ENCODE measurements at regions not wholly inside any gene's neighbourhood (a gene's known extent, or its start where the extent isn't known, plus 50 kb on each side); places are given as distances from the start of the nearest gene placed in this dataset.

DNA sequence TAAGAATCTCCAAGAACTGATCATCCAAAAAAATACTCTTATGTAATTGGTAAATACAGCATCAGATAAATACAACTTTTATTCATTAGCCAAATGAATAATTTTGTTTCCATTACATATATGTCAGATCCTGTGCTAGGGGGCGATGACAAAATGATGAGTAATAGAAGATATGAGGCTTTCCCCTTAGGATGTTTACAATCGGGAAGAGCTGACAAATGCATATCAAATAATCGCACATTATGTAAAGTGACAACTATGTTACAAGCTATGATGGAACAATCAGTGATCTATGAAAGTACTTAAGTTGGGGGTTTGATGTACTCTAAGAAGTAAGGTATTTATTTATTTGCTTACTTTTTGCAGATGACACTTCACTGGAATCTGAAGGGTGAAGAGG lies 465.6 kb upstream of the VSTM2A start:
- Histone ChIP-seq H3K27me3 (ENCODE audit: control insufficient read depth, insufficient read depth, low read length) (no peaks in the 10 kb centered on the region), H3K4me3 (ENCODE audit: low read depth, low read length) (no peak overlapping the region), H3K27ac (ENCODE audit: low read depth, low read length) (no peak overlapping the region), H3K9me3 (ENCODE audit: control insufficient read depth, insufficient read depth, low read length) (no peaks in the 10 kb centered on the region), H3K36me3 (ENCODE audit: control insufficient read depth, insufficient read depth, low read length) (no peaks in the 10 kb centered on the region), H3K4me1 (ENCODE audit: control insufficient read depth, insufficient read depth, low read length) (no peaks in the 10 kb centered on the region)
- no peak for DNase-seq (ENCODE audit: low read depth in 4 of 6, low spot score in 6 of 6)
- WGBS (ENCODE audit: insufficient coverage): no CpG with 5 or more reads among the region's 3 CpGs

DNA sequence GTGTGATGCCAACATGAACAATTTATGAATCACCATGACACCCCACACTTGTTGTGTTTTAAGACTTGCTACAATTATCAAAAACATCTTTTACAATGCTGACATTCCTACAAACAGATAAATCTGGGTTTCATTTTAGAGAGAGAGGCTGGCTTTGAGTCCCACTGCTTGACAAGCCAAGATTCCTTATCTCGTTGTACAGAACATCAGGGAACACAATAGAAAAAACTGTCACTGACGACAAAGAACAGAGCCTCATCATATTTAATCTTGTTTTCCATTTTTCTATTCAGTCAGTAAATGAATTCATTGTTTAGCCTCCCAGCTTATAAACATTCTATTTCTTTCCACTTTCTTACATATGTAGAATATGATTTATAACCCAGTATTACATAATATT lies 461.6 kb upstream of the VSTM2A start:
- no CpG with 5 or more reads among the region's 2 CpGs for WGBS (ENCODE audit: insufficient coverage)
- Histone ChIP-seq H3K27ac (ENCODE audit: low read depth, low read length) (no peak overlapping the region), H3K4me3 (ENCODE audit: low read depth, low read length) (no peak overlapping the region), H3K9me3 (ENCODE audit: control insufficient read depth, insufficient read depth, low read length) (no peaks in the 10 kb centered on the region), H3K27me3 (ENCODE audit: control insufficient read depth, insufficient read depth, low read length) (no peaks in the 10 kb centered on the region), H3K36me3 (ENCODE audit: control insufficient read depth, insufficient read depth, low read length) (no peaks in the 10 kb centered on the region), H3K4me1 (ENCODE audit: control insufficient read depth, insufficient read depth, low read length) (no peaks in the 10 kb centered on the region)
- no peak for DNase-seq (ENCODE audit: low read depth in 4 of 6, low spot score in 6 of 6)

DNA sequence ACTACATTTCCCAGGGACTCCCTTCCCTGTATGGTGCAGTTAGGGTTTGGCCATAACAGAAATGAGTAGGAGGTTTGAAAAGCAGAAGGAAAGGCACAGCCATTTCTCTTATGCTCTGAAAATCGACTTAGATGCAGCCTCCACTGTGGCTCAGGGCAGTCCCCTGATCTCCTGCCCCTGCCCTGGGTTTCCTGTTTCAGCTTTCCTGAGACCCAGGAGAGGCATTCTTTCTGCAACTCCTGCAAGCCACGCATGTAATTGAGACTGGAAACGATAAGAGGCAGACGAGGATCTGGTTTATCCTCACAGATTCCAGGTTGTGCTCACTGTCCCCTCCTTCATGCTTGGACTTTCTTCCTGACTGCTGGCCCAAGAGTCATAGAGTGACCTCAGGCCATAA lies 461.2 kb upstream of the VSTM2A start:
- no peaks in the 10 kb centered on the region for H3K4me1 ChIP-seq (ENCODE audit: control insufficient read depth, insufficient read depth, low read length)
- no peak overlapping the region for H3K27ac ChIP-seq (ENCODE audit: low read depth, low read length)
- no peaks in the 10 kb centered on the region for H3K27me3 ChIP-seq (ENCODE audit: control insufficient read depth, insufficient read depth, low read length)
- no peak for DNase-seq (ENCODE audit: low read depth in 4 of 6, low spot score in 6 of 6)
- whole genome bisulfite sequencing (ENCODE audit: insufficient coverage): 82% methylated on average over 4 of the region's 4 CpGs
- H3K9me3 ChIP-seq (ENCODE audit: control insufficient read depth, insufficient read depth, low read length): no peaks in the 10 kb centered on the region
- no peaks in the 10 kb centered on the region for H3K36me3 ChIP-seq (ENCODE audit: control insufficient read depth, insufficient read depth, low read length)
- no peak overlapping the region for H3K4me3 ChIP-seq (ENCODE audit: low read depth, low read length)

DNA sequence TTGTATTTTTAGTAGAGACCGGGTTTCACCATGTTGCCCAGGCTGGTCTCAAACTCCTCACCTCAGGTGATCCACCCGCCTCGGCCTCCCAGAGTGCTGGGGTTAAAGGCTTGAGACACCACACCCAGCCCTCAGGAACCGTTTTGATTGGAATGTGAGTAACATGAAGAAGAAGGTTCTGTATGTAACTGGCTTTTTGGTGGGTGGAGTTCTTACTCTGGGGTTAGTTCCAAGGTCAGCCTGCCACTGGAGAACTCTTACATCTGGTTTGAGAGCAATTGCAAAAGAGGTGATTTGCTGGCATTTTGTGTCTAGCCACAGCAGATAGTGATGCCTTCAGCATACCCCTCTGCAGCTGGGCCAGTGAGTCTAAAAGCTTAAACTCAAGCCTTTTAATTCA lies 457.8 kb upstream of the VSTM2A start:
- H3K9me3 ChIP-seq (ENCODE audit: control insufficient read depth, insufficient read depth, low read length): no peaks in the 10 kb centered on the region
- H3K36me3 ChIP-seq (ENCODE audit: control insufficient read depth, insufficient read depth, low read length): no peaks in the 10 kb centered on the region
- no peaks in the 10 kb centered on the region for H3K4me1 ChIP-seq (ENCODE audit: control insufficient read depth, insufficient read depth, low read length)
- DNase-seq (ENCODE audit: low read depth in 4 of 6, low spot score in 6 of 6): no peak
- no peak overlapping the region for H3K27ac ChIP-seq (ENCODE audit: low read depth, low read length)
- no peaks in the 10 kb centered on the region for H3K27me3 ChIP-seq (ENCODE audit: control insufficient read depth, insufficient read depth, low read length)
- no peak overlapping the region for H3K4me3 ChIP-seq (ENCODE audit: low read depth, low read length)
- 100% methylated on average over 2 of the region's 4 CpGs for WGBS (ENCODE audit: insufficient coverage)

DNA sequence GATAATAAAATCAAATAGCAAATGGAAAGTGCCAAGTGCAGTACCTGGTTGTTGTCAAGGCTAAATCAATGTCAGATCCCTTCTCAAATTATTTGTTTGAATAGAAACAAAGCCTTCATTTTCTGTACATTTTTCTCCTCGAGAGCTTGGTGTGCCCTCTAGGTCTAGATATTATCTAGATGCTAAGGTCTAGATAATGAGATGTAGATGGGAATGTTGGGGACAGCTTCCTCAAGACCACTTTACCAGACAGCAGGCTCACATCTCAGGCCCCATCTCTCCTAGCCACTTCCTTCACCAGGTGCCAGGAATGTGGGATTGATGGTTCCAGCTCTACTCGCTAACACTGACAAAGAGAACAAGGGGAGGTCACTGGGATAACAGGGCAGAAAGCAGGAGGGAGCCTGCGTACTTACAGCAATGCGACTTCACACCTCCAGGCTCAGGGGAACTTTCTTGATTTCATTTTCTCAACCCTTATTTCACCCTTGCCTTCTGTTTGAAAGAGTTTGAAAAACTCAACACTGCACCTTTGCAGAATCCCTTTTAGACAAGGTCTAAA lies 451.4 kb upstream of the VSTM2A start:
- no peaks in the 10 kb centered on the region for H3K9me3 ChIP-seq (ENCODE audit: control insufficient read depth, insufficient read depth, low read length)
- WGBS (ENCODE audit: insufficient coverage): 75% methylated on average over 1 of the region's 4 CpGs

DNA sequence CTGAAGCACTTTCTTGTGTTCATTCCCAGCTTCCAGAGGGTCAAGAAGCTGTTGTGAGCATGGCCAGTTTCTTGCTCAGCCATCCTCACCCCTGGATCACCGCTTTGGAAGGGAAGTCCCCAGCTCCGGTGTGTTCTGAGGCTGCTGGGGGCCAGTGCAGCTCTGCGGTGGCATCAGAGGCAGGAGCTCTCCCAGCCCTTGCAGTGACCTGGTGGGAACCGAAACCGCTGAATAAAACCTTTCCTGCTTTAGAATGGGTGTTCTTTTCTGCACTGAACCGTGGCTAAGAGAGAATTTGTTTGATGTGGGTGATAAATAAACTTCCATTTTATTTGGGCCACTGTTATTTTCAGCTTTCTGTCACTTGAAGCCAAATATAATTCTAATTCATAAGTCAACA lies 450.9 kb upstream of the VSTM2A start:
- Histone ChIP-seq H3K36me3 (ENCODE audit: control insufficient read depth, insufficient read depth, low read length) (no peaks in the 10 kb centered on the region), H3K27ac (ENCODE audit: low read depth, low read length) (no peak overlapping the region), H3K9me3 (ENCODE audit: control insufficient read depth, insufficient read depth, low read length) (no peaks in the 10 kb centered on the region), H3K4me3 (ENCODE audit: low read depth, low read length) (no peak overlapping the region), H3K27me3 (ENCODE audit: control insufficient read depth, insufficient read depth, low read length) (no peaks in the 10 kb centered on the region), H3K4me1 (ENCODE audit: control insufficient read depth, insufficient read depth, low read length) (no peaks in the 10 kb centered on the region)
- DNase-seq (ENCODE audit: low read depth in 4 of 6, low spot score in 6 of 6): no peak
- 89% methylated on average over 5 of the region's 6 CpGs for WGBS (ENCODE audit: insufficient coverage)

More for the DNA sequence above, 451.4 kb upstream of the VSTM2A start:
- no peak for DNase-seq (ENCODE audit: low read depth in 4 of 6, low spot score in 6 of 6)
- Histone ChIP-seq H3K4me1 (ENCODE audit: control insufficient read depth, insufficient read depth, low read length) (no peaks in the 10 kb centered on the region), H3K36me3 (ENCODE audit: control insufficient read depth, insufficient read depth, low read length) (no peaks in the 10 kb centered on the region), H3K4me3 (ENCODE audit: low read depth, low read length) (no peak overlapping the region), H3K27ac (ENCODE audit: low read depth, low read length) (no peak overlapping the region), H3K27me3 (ENCODE audit: control insufficient read depth, insufficient read depth, low read length) (no peaks in the 10 kb centered on the region)

DNA sequence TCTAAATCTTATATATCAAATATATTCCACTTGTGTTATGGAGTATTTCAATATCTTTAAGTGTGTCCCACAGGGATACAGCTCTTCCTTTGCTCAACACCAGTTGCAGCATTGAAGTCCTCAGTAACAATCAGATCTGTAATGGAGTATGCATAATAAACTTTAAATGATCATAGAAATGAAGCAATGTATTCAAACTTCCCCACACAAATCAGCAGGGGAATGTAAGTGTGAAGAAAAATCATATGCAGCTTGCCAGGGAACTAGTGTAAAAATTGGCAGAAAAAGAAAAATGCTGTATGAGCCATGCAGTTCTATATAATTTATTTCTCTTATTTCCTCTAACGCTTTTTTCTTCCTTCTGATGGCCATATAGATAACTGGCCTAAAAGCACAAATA lies 444.3 kb upstream of the VSTM2A start:
- WGBS (ENCODE audit: insufficient coverage): no CpG with 5 or more reads among the region's 1 CpG
- Histone ChIP-seq H3K27me3 (ENCODE audit: control insufficient read depth, insufficient read depth, low read length) (no peaks in the 10 kb centered on the region), H3K9me3 (ENCODE audit: control insufficient read depth, insufficient read depth, low read length) (no peaks in the 10 kb centered on the region), H3K27ac (ENCODE audit: low read depth, low read length) (no peak overlapping the region), H3K4me3 (ENCODE audit: low read depth, low read length) (no peak overlapping the region), H3K4me1 (ENCODE audit: control insufficient read depth, insufficient read depth, low read length) (no peaks in the 10 kb centered on the region), H3K36me3 (ENCODE audit: control insufficient read depth, insufficient read depth, low read length) (no peaks in the 10 kb centered on the region)
- DNase-seq (ENCODE audit: low read depth in 4 of 6, low spot score in 6 of 6): peak in 2 of 6 donors; percentile 14 to 71

DNA sequence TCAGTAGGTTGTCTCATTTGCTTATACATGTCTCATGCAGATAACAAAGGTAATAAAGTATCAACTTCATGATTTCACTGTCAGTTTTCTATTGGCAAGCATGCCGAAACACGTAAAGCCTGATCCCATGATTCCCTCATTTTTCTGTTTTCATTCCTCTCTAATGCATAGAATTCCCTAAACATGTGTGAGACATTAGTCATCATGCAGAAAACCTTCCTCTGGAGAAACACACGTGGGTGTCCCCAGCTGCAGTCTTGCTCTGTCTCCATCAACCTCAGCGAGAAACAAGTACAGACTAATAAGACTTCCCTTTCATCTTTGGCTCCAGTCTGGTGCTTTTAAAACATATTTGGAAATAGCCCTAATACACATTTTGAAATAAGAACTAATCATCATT lies 432.7 kb upstream of the VSTM2A start:
- Histone ChIP-seq H3K36me3 (ENCODE audit: control insufficient read depth, insufficient read depth, low read length) (no peaks in the 10 kb centered on the region), H3K4me1 (ENCODE audit: control insufficient read depth, insufficient read depth, low read length) (no peaks in the 10 kb centered on the region), H3K27me3 (ENCODE audit: control insufficient read depth, insufficient read depth, low read length) (no peaks in the 10 kb centered on the region), H3K9me3 (ENCODE audit: control insufficient read depth, insufficient read depth, low read length) (no peaks in the 10 kb centered on the region), H3K4me3 (ENCODE audit: low read depth, low read length) (no peak overlapping the region), H3K27ac (ENCODE audit: low read depth, low read length) (no peak overlapping the region)
- 59% methylated on average over 4 of the region's 4 CpGs for WGBS (ENCODE audit: insufficient coverage)
- DNase-seq (ENCODE audit: low read depth in 4 of 6, low spot score in 6 of 6): peak in 1 of 6 donors; percentile 11

DNA sequence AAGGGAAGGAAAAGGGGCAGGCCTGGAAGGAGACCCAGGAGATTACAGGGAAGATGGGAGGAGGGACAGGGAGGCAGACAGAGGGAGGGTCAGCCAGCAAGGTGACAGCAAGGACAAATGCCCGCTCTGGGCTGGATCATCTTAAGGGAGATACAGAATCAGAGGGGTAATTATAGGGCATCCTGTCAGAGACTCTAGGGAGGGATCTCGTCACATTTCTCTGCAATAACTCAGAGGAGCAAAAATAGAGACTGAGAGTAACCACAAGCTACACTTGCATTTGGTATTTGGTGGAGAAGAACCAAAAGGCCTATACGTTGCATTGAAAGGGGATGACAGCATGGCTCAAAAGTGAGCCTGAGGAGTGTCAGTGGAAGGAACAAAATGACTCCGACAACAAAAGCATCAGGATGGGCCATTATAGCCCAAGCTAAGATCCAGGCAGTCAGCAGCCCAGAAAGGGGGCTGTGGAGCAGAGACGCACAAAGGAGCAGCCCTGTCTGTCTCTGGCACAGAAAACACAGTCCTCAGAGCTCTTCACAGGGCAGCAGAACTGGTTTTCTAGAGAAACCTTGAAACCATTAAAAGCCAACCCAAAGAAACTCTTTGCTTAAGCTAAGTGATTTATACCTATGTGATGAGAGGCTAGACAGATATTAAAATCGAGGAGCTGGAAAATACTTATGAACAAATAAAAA lies 430.2 kb upstream of the VSTM2A start:
- no peak overlapping the region for H3K4me3 ChIP-seq (ENCODE audit: low read depth, low read length)
- no peaks in the 10 kb centered on the region for H3K36me3 ChIP-seq (ENCODE audit: control insufficient read depth, insufficient read depth, low read length)
- WGBS (ENCODE audit: insufficient coverage): 51% methylated on average over 4 of the region's 6 CpGs
- H3K27ac ChIP-seq (ENCODE audit: low read depth, low read length): no peak overlapping the region
- no peaks in the 10 kb centered on the region for H3K27me3 ChIP-seq (ENCODE audit: control insufficient read depth, insufficient read depth, low read length)
- H3K9me3 ChIP-seq (ENCODE audit: control insufficient read depth, insufficient read depth, low read length): no peaks in the 10 kb centered on the region
- peak in 1 of 6 donors; percentile 28 for DNase-seq (ENCODE audit: low read depth in 4 of 6, low spot score in 6 of 6)
- no peaks in the 10 kb centered on the region for H3K4me1 ChIP-seq (ENCODE audit: control insufficient read depth, insufficient read depth, low read length)

DNA sequence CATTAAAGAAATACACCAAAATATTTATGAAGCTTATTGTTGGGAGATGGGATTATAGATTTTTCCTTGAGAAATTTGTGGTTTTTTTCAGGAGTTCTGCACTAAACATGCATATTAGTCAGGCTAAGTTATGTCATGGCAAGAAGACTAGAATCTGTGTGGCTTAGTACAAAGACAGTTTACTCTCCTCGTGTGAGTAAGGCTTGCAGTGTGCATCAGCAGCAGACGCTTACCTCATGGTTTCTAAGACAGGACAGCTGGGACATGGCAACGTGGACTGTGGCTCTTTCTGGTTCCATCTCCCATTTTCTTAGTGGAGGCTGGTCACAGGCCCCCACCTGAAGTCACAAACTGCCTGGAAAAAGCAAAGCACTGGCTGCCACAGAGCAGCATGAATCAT lies 429.6 kb upstream of the VSTM2A start:
- Histone ChIP-seq H3K27ac (ENCODE audit: low read depth, low read length) (no peak overlapping the region), H3K9me3 (ENCODE audit: control insufficient read depth, insufficient read depth, low read length) (no peaks in the 10 kb centered on the region), H3K36me3 (ENCODE audit: control insufficient read depth, insufficient read depth, low read length) (no peaks in the 10 kb centered on the region), H3K4me3 (ENCODE audit: low read depth, low read length) (no peak overlapping the region), H3K4me1 (ENCODE audit: control insufficient read depth, insufficient read depth, low read length) (no peaks in the 10 kb centered on the region), H3K27me3 (ENCODE audit: control insufficient read depth, insufficient read depth, low read length) (no peaks in the 10 kb centered on the region)
- peak in 1 of 6 donors; percentile 35 for DNase-seq (ENCODE audit: low read depth in 4 of 6, low spot score in 6 of 6)
- whole genome bisulfite sequencing (ENCODE audit: insufficient coverage): 18% methylated on average over 3 of the region's 3 CpGs
